ENCODE measurements at regions not wholly inside any gene's neighbourhood (a gene's known extent, or its start where the extent isn't known, plus 50 kb on each side); places are given as distances from the start of the nearest gene placed in this dataset.

DNA sequence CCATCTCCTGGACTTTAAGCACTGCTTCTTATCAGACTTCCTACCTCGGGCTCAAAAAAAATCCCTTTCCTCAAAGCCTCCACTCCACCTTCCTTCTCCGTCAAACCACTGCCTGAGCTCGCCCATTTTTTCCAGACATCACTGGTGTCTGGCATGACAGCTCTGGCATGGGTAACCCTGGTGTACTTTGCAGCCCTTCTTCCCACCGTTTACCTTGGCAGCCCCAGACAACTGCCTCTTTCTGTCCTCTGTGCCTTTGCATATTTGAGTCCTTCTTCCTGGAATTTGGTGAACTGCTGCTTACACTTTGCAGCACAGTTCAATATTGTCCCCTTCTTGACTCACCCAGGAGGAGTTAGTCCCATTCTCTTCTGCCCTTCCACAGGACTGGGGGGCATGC, 144.6 kb upstream of the TBX20 start:
- no peak for TF ChIP-seq POLR2AphosphoS5 (IDR thresholded peaks at IDR 0.05; ENCODE audit: insufficient read depth, low read depth, low read length)
- TF ChIP-seq MYC (IDR thresholded peaks at IDR 0.05; ENCODE audit: low read depth, low read length), result no peak
- no peak for TF ChIP-seq EZH2 (IDR thresholded peaks at IDR 0.05; ENCODE audit: borderline replicate concordance, low read depth, low read length, severe bottlenecking)
- TF ChIP-seq JUN (IDR thresholded peaks at IDR 0.05; ENCODE audit: borderline replicate concordance, insufficient read depth, insufficient read length, low read depth), result no peak
- no peak for TF ChIP-seq GATA2 (IDR thresholded peaks at IDR 0.05; ENCODE audit: insufficient read depth, insufficient read length, low read depth, low read length)
- TF ChIP-seq MAX (IDR thresholded peaks at IDR 0.05; ENCODE audit: insufficient read depth, insufficient read length), result no peak
- TF ChIP-seq FOS (IDR thresholded peaks at IDR 0.05; ENCODE audit: borderline replicate concordance, insufficient read depth, low read length), result no peak
- TF ChIP-seq POLR2A (IDR thresholded peaks at IDR 0.05; ENCODE audit: low read depth, low read length), result no peak
- TF ChIP-seq CTCF (IDR thresholded peaks at IDR 0.05; ENCODE audit: extremely low read depth in 1 of 2, insufficient read depth in 1 of 2, low read depth in 1 of 2, low read length in 2 of 2), result no peak
- CTCF ChIA-PET, result no interaction called here
- BruUV-seq (replicated peaks), result no TSS peak

More for the DNA sequence above, 144.6 kb upstream of the TBX20 start:
- Histone ChIP-seq H3K4me3 (replicated peaks in 1 of 3; ENCODE audit: insufficient read depth in 1 of 3, low read depth in 1 of 3, low read length in 3 of 3) (no peak overlapping the region), H3K79me2 (ENCODE audit: control insufficient read depth, insufficient read depth, low read length) (no peaks in the 10 kb centered on the region), H3K27me3 (ENCODE audit: control insufficient read depth in 2 of 2, insufficient read depth in 2 of 2, low read length in 2 of 2) (no peaks in the 10 kb centered on the region), H3K4me2 (ENCODE audit: insufficient read depth, low read length) (no peak overlapping the region), H3K9me1 (replicated peaks; ENCODE audit: control insufficient read depth, extremely low read depth, insufficient read depth, low read length) (no peaks in the 10 kb centered on the region), H4K20me1 (replicated peaks; ENCODE audit: control insufficient read depth, extremely low read depth, insufficient read depth, low read length) (no peaks in the 10 kb centered on the region), H3K36me3 (ENCODE audit: control insufficient read depth in 2 of 2, extremely low read depth in 1 of 2, insufficient read depth in 2 of 2, low read length in 2 of 2) (no peaks in the 10 kb centered on the region), H3K4me1 (ENCODE audit: control insufficient read depth, extremely low read depth, insufficient read depth, low read length) (no peaks in the 10 kb centered on the region), H3K9ac (replicated peaks; ENCODE audit: extremely low read depth, insufficient read depth, low read length) (no peak overlapping the region), H3K9me3 (replicated peaks; ENCODE audit: control insufficient read depth, insufficient read depth, low read length) (no peaks in the 10 kb centered on the region), H3K27ac (ENCODE audit: insufficient read depth, low read depth, low read length) (no peak overlapping the region), H2AFZ (ENCODE audit: low read depth, low read length) (no peak overlapping the region)
- dilution Hi-C loops (cut with MboI; ENCODE audit: extremely low pct_ligation_motif_present, low sequenced_read_pairs), result no loop called here
- POLR2A ChIA-PET, result no interaction called here
- intact Hi-C loops (cut with micrococcal nuclease), result no loop called here
- no peak for DNase-seq (ENCODE audit: low read depth, low spot score)
- no peak for FAIRE-seq
